ENCODE measurements at regions not wholly inside any gene's neighbourhood (a gene's known extent, or its start where the extent isn't known, plus 50 kb on each side); places are given as distances from the start of the nearest gene placed in this dataset.
"Not testable (repeated sequence)": the region's sequence is repeated elsewhere in the genome, so short reads cannot be mapped to it uniquely, and the experiment has no call there.

- DNase-seq = no peak
These were observed 585.2 kb downstream of the ACTL7B start for GRCh38 chr9:108270561-108270960.

- DNase-seq = no peak
These were observed 585.7 kb downstream of the ACTL7B start for GRCh38 chr9:108270051-108270450.

- DNase-seq = no peak
These were observed 586.4 kb downstream of the ACTL7B start for GRCh38 chr9:108269371-108269770.

GRCh38 chr9:108265065-108265464, 590.7 kb downstream of the ACTL7B start:
- no peak for DNase-seq

GRCh38 chr9:108264093-108264492, 591.7 kb downstream of the ACTL7B start:
- no peak for DNase-seq

GRCh38 chr9:108262836-108263235, 593.0 kb downstream of the ACTL7B start:
- DNase-seq = no peak

GRCh38 chr9:108259917-108260675, 595.7 kb downstream of the ACTL7B start:
- no peak for DNase-seq

GRCh38 chr9:108258640-108259039, 597.1 kb downstream of the ACTL7B start:
- no peak for DNase-seq

- no peak for DNase-seq
These were observed 598.4 kb downstream of the ACTL7B start for GRCh38 chr9:108257382-108257781.

GRCh38 chr9:108254236-108254635, 601.5 kb downstream of the ACTL7B start:
- no peak for DNase-seq

GRCh38 chr9:108247391-108247790, 608.4 kb downstream of the ACTL7B start:
- not testable (repeated sequence) for DNase-seq

GRCh38 chr9:108245901-108246300, 609.9 kb downstream of the ACTL7B start:
- DNase-seq = no peak

- DNase-seq = no peak
These were observed 610.5 kb downstream of the ACTL7B start for GRCh38 chr9:108245331-108245730.

- no peak for DNase-seq
These were observed 611.1 kb downstream of the ACTL7B start for GRCh38 chr9:108244686-108245085.

GRCh38 chr9:108241384-108242073, 614.3 kb downstream of the ACTL7B start:
- DNase-seq = no peak

GRCh38 chr9:108239696-108240321, 616.0 kb downstream of the ACTL7B start:
- no peak for DNase-seq

GRCh38 chr9:108235609-108236008, 620.2 kb downstream of the ACTL7B start:
- DNase-seq = no peak

- DNase-seq = no peak
These were observed 621.0 kb downstream of the ACTL7B start for GRCh38 chr9:108234811-108235210.

GRCh38 chr9:108225149-108225800, 630.5 kb downstream of the ACTL7B start:
- no peak for DNase-seq

GRCh38 chr9:108224716-108225115, 631.1 kb downstream of the ACTL7B start:
- no peak for DNase-seq

GRCh38 chr9:108219664-108220063, 636.1 kb downstream of the ACTL7B start:
- no peak for DNase-seq

GRCh38 chr9:108217431-108218349, 638.1 kb downstream of the ACTL7B start:
- DNase-seq = no peak

Measured in CD4-positive, alpha-beta T cell treated with Interleukin-21 for 1 hour (primary cell).